22Rv1 (cell line): ENCODE measurements at regions not wholly inside any gene's neighbourhood (a gene's known extent, or its start where the extent isn't known, plus 50 kb on each side); places are given as distances from the start of the nearest gene placed in this dataset.

Experiments used
- H3K27ac ChIP-seq: fragments of 450-650 bp; 2 replicates; pipeline ENCODE4 v1.5.1; 2017
- CTCF ChIP-seq: fragments of 450-650 bp; IDR thresholded peaks from 2 replicates; pipeline ENCODE4 v1.5.1; 2017; ENCODE audit warnings: mild to moderate bottlenecking
- ZFX ChIP-seq: fragments of 450-650 bp; IDR thresholded peaks from 2 replicates; pipeline ENCODE4 v1.6.1; 2017; ENCODE audit warnings: antibody characterized with exemption, borderline replicate concordance

- H3K27ac ChIP-seq: no peak overlapping the region
- no peak for TF ChIP-seq ZFX
- TF ChIP-seq CTCF: no peak
These were observed 200.1 kb upstream of the VCX3A start for GRCh38 chrX:6734844-6735634.

- H3K27ac ChIP-seq: no peak overlapping the region
- TF ChIP-seq CTCF (no peak), ZFX (no peak)
These were observed 197.2 kb upstream of the VCX3A start for GRCh38 chrX:6732101-6732500.

GRCh38 chrX:6729626-6730025, 194.7 kb upstream of the VCX3A start:
- TF ChIP-seq CTCF: no peak
- no peak for TF ChIP-seq ZFX
- no peak overlapping the region for H3K27ac ChIP-seq

- H3K27ac ChIP-seq: no peak overlapping the region
- no peak for TF ChIP-seq CTCF
These were observed 183.8 kb upstream of the VCX3A start for GRCh38 chrX:6718766-6719165.

- TF ChIP-seq ZFX (no peak), CTCF (no peak)
- no peak overlapping the region for H3K27ac ChIP-seq
These were observed 173.9 kb upstream of the VCX3A start for GRCh38 chrX:6708676-6709380.

- TF ChIP-seq ZFX: no peak
- TF ChIP-seq CTCF: no peak
- H3K27ac ChIP-seq: no peak overlapping the region
These were observed 173.1 kb upstream of the VCX3A start for GRCh38 chrX:6708041-6708440.

- no peak overlapping the region for H3K27ac ChIP-seq
- TF ChIP-seq CTCF: no peak
- no peak for TF ChIP-seq ZFX
These were observed 172.6 kb upstream of the VCX3A start for GRCh38 chrX:6707497-6707896.
